HG02973 (cell line): ENCODE measurements at regions not wholly inside any gene's neighbourhood (a gene's known extent, or its start where the extent isn't known, plus 50 kb on each side); places are given as distances from the start of the nearest gene placed in this dataset.
"Not testable (repeated sequence)": the region's sequence is repeated elsewhere in the genome, so short reads cannot be mapped to it uniquely, and the experiment has no call there.

Source experiments
- ATAC-seq: cut with Tn5 transposase; IDR thresholded peaks from one replicate; pipeline ENCODE4 v1.9.1; 2021; ENCODE audit warnings: moderate library complexity; ENCODE audit not compliant: unreplicated experiment

DNA sequence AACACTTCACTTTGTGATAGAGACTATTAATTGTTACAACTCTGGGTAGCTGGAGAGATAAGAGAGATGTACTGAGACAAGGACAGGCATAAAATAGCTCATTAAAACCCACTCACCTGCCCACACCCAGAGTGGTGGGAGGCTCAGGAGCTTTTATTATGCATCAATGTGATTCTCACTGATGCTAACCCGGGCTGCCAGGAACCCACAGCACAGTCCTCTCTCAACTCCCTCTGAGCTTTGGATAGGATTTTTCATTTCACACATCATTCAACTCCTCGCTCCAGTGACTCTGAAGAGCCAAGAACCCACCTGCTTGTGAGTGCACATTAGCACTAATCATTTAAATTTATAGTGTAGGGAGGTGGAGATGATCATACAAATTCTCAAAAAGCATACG lies 827.9 kb downstream of the FLRT2 start:
- no peak for ATAC-seq

DNA sequence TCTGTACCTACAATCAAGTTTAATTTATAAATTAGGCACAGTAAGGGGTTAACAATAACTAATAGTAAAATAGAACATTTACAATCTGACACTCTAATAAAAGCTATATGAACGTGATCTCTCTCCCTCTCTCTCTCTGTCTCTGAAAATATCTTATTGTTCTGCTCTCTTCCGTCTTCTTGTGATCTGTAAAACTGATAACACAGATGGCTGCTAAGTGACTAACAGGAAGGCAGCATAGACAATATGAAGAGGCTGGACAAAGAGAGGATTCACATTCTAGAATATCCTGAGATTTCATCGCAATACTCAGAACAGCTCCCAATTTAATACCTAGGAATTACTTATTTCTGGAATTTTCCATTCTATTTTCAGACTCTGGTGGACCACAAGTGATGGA lies 827.2 kb downstream of the FLRT2 start:
- ATAC-seq, result no peak

DNA sequence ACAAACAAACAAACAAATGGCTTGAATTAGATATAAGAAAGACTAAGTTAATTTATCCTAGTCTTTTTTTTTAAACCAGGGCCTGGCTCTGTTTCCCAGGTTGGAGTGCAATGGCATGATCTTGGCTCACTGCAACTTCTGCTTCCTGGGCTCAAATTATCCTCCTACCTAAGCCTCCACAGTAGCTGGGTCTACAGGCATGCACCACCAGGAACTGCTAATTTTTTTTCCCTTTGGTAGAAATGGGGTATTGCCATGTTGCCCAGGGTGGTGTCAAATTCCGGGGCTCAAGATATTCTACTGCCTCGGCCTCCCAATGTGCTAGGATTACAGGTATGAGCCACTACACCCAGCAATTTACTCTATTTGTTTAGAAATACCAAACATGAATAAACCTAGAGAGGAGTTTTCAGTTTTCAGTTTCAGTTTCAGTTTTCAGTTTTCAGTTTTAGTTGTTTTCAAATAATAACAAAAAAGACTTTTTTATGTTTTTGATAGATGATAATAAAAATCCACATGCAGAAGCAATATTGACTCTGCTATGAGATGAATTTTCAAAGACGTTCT lies 817.0 kb downstream of the FLRT2 start:
- ATAC-seq, result no peak

DNA sequence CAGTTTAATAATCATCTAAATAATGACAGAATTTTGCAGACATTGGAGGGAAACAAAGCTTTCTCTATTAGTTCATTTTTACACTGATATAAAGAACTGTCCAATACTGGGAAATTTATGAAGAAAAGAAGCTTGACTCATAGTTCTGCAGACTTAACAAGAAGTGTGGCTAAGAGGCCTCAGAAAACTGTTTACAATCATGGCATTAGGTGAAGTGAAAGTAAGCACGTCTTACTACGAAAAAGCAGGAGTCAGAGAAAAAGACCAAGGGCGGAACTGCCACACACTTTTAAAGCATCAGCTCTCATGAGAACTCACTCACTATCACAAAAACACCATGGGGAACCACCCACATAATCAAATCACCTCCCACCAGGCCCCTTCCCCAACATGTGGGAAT lies 804.4 kb downstream of the FLRT2 start:
- no peak for ATAC-seq

DNA sequence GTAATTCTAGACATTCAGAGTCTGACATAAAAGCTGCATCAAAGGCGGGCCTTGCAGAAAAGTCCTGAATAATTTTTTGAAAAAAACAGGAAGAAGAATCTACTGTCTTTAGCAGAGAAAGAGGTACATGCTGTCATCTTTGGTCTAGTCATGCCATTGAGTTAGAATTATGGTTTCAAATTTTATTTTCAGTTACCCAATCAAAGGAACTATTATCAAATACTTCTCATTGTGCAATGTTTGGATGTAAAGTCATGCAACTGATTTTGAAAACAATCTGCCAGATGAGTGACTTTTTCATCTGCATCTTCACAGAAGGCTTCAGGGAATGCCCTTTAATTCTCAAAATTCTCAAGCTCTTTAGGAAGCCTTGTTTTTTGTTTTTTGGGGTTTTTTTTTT lies 803.5 kb downstream of the FLRT2 start:
- no peak for ATAC-seq

DNA sequence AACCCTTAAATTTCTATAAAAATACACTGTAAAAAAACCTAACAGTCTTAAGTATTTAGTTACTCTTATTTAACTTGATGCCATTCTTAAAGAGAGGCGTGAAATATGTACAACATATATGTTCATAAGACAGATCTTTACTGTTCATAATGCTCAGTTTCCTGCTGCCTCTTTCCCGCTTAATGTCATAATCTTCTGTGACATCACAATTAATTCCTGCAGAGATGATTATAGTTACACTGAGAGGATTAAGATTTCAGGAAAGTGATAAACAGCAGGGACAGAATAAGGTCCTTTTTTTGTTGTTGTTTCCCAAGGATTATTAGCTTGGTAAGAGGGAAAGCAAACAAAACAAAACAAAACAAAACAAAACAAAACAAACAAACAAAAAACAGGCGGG lies 801.4 kb downstream of the FLRT2 start:
- ATAC-seq, result no peak

DNA sequence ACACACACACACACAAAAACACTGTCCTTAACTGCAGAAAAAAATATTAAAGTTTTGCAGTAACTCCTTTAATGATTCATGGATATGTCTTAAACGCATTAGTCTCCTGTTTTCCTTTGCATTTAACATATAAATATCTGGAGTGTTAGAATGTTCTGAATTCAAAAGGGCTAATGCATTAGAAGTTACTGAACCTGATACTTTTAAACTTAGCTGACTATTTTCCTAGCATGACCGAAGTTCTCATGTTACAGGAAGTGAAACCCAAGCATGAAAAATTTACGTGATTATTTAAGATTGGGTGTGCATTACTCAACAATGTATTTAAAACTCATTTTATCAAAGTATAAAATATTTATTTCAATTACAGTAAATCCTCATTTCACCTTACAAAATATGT lies 791.2 kb downstream of the FLRT2 start:
- no peak for ATAC-seq

DNA sequence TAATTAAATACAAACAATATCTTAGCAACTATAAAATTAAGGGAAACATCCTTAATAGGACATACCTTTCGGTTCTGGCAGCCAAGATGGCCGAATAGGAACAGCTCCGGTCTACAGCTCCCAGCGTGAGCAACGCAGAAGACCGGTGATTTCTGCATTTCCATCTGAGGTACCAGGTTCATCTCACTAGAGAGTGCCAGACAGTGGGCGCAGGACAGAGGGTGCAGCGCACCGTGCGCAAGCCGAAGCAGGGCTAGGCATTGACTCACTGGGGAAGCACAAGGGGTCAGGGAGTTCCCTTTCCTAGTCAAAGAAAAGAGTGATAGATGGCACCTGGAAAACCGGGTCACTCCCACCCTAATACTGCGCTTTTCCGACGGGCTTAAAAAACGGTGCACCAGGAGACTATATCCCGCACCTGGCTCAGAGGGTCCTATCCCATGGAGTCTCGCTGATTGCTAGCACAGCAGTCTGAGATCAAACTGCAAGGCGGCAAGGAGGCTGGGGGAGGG lies 782.3 kb downstream of the FLRT2 start:
- ATAC-seq, result not testable (repeated sequence)

DNA sequence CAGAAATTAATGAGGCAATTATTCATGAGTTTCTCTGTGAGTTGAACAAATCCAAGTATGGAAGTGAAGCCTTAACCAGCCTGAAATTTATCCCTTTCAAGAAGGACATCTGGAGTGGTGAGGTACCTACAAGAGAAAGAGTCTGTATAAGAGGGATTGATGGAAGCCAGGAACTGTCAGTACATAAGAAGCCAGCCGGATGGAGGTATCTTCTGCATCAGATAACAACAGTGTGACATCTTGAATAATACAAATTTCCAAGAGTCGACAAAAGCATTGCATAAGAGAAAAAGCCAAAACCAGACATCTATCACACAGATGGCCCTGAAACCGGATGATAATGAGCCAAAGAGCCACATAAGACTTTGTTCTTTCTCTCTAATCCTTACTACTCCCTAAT lies 781.2 kb downstream of the FLRT2 start:
- no peak for ATAC-seq

DNA sequence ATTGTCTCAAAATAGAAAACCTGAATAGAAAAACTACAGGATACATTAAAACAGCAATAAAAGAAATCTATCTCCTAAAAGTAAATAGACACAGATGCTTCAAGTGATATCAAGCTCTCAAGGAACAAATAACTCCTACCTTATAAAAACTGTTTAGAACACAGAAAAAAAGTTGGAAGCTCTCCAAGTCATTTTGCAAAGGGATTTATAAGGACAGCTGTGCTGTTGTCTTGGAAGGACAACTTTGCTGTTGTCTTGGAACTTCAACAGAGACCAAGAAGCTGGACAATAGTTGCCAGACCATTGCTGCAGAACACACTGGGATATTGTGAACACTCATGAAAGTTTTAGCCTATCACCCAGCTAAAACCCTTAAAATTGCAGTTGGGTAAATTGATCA lies 780.7 kb downstream of the FLRT2 start:
- ATAC-seq, result no peak

DNA sequence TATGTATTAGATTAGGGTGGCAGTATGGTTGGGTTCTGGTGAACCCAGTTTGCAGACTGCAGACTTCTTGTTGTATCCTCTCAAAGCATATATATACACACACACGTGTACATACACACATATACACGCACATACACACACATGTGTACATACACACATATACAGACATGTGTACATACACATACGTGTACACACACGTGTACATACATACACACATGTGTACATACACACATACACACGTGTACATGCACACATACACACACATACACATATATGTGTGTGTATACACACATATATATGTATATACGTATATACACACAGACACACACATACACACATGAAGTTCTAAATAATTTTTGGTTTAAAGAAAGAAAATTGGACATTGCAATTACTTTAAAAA lies 780.2 kb downstream of the FLRT2 start:
- no peak for ATAC-seq

DNA sequence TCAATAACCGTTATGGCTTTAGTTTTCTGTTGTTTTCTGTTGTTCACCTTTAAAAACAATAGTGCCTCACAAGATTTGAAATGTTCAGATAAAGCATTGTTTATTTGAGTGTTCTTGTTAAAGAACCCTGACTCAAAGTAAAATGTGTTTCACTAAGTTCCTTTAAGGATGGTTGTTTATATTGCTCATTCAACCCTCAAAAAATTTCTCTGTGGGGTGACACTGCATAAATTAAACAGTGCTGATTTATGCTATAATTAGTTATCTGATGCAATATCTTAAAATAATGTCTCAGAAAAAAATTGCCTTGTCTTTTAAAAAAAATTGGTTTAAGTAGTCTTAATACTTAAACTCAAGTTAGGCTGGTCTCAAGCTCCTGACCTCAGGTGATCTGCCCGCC lies 775.1 kb downstream of the FLRT2 start:
- no peak for ATAC-seq

DNA sequence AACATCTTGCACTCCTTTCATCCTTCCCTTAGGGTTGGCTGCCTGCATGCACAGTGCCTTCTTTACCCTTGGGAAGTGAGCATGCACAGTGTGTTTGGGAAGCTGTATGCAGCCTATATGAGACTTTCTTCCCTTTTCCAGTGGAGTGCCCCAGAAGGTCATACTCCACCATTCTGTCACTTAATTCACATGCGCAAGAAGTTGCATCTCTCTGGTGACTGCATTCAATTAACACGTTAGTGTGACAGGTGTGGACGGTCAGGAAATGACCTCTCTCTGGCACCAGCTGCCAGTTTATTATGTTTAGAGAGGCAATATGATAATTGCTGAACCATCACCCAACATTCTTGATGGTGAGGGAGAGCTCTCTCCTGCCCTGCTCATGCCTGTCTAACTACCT lies 770.0 kb downstream of the FLRT2 start:
- no peak for ATAC-seq

DNA sequence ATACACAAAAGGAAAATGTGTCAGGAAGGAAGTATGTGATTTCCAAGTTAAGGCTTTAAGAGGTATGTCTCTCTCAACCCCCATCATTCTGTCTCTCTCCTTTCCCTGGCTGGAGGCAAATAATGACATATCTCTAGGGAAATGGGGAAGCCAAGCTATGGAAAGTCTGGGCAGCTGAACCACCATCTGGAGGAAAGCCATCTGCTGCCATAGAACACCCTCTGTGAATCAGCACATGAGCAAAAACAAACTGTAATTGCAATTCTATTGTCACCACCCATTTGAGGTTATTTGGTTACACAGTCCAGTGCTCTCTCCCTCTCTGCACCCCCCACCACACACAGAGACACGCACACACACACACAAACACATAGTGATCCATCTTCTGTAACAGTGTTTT lies 766.2 kb downstream of the FLRT2 start:
- ATAC-seq, result no peak

DNA sequence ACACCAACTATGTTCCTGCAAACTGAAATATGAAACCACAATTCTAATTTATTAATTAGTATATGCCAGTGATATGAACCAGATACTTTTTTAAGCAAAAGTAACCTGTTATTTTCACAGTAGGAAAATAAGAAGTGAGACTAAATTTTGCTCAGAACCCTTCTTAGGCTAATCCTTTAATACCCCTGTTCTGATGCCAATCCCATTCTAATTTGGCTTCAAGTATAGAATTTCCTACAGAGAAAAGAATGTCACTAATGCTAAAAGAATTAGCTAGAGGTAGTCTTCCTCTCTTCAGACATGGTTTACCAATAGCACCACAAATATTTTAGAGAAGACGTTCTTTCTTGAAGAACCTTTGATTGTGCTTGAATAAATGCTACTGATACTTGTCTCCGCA lies 758.4 kb downstream of the FLRT2 start:
- no peak for ATAC-seq

DNA sequence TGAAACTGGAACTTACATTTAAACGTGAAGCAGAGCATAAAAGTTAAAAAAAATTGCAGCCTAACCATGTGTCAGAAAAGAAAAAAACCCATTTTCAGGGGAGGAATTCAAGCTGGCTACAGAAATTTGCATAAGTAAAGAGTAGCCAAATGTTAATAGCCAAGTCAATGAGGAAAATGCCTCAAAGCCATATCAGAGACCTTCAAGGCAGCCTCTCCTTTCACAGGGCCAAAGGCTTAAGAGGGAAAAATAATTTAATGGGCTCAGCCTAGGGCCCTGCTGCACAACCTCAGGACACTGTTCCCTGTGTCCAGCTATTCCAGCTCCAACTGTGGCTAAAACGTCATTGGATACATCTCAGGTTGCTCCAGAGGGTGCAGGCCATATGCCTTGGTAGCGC lies 749.5 kb downstream of the FLRT2 start:
- no peak for ATAC-seq

DNA sequence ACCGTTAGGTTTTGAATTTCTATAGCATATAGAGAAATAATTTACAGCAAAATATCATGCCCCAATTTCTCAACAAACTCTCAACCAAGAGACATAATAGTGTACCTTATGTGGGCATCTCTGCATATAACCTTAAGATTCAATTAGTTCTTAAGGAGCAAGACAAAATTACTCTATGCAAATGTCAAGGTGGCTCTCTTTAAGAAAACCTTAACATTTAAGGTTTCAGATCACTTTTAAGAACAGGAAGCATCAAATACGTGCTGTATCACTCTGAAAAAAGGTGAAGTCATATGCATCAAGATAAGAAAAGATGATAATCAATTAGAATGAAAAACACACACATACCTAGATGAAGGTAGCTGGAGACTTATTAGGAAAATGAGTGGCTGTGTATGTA lies 728.0 kb downstream of the FLRT2 start:
- ATAC-seq, result no peak

DNA sequence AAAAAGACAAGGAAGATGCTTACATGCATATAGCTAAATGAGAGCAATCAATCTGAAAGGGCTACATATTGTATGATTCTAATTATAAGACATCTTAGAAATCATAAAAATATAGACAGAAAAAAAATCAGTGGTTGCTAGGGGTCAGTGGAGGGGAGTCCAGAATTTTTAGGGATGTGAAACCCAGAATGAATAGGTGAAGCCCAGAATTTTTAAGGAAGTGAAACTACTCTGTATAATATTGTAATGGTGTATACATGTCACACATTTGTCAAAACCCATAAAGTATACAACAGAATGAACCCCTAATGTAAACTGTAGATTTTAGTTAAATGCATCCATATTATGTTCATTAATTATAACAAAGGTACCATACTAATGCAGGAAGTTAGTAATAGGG lies 713.2 kb downstream of the FLRT2 start:
- peak; percentile 87 for ATAC-seq

DNA sequence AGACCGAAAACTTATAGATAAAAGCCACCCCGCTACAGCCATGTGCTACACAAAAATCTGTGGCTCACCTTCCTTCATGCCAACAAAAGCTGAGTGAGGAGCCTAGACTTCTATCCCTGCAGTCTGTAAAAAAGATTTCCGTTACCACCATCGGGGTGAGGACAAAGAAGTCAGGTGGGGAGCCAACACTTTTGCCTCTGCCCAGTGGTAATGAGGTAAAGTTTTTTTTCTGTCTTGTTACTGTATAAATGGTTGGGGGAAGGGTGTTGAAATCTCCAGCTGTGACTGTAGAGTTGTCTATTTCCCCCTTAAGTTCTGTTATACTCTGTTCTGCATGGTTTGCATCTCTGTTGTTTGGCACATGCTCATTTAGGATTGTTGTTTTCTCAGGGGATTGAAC lies 707.8 kb downstream of the FLRT2 start:
- ATAC-seq, result no peak

DNA sequence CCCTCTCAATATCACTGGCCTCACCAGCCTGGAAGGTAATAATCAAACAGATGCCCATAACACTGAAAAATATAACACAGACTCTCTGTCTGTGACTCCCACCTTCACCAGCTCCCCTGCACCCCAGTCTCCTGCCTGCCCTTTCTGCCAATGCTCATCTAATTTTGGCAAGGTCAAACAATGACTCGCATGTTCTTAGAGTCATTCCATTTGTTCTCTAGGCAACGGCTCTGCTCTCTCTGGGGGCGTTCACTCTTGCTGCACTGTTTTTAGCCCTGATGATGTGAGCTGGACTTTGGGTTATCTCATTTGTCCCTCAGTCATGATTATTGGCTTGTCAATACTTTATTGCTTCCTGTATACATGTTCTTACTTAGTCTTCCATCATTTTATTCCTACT lies 691.8 kb downstream of the FLRT2 start:
- no peak for ATAC-seq

DNA sequence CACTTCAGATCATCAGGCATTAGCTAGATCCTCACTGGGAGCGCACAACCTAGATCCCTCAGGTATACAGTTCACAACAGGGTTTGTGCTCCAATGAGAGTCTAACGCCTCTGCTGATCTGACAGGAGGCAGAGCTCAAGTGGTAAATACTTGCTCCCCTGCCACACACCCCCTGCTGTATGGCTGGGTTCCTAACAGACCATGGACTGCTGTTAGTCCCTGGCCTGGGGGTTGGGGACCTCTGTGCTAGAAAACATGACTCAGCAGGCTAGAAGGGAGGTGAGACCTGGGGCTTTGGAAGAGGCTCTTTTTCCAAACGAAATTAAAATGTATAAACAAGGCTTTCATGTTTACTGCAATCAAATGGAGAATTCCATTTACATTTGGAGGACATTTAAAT lies 691.1 kb downstream of the FLRT2 start:
- no peak for ATAC-seq

DNA sequence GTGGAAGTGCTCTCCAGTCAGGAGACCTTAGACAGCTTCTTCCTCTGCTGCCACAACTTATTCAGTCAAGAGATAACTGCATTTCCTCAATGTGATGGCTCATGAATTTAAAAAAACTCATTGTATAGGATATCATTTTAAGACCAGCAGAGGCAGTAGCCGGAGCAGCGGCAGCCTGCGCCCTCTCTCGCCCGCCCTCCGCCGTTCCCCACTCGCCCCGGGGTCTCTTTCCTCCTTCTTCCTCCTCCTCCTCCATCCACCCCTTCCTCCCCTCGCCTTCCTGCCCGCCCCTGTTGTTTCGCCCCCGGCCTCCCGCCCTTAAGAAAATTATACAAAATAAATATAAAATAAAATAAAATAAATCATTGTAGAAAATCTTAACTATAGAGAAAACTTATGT lies 687.6 kb downstream of the FLRT2 start:
- no peak for ATAC-seq

DNA sequence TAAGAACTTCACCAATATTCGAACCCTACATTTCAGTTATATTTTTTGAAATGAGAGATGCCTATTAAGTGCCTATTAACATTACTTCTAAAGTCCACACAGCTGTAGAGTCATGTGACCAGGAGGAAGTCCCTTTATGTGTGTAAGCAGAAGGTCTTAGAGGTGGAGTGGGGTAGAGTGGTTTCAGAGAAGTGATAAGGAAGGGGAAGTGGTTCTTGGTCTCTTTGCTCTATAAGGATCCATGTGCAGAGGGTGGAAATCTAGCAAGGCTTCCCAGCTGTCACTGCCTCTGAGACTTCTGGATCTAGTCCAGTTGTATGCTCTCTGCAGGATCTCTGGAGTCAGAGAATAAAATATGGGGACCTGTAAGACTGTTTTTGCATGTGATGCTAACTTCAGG lies 673.9 kb downstream of the FLRT2 start:
- ATAC-seq, result no peak

DNA sequence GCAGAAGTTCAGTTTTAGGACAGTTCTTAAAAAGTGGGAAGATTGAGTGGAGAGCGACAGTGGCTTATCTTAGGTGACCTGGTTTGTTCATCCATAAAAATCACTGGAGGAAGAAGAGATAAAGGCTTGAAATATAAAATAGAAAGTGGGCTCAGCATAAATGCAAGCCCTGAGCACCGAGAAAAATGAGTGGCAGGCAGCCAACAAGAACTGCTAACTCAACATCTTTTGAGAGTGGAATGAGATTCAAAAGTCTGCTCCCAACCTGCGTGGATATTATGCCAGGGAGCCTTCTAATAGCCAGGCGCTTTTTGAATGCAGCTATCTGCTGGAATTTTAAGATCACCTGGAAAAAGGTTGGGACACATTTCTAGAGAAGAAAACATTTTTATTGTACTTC lies 666.5 kb downstream of the FLRT2 start:
- ATAC-seq, result no peak
